Kidney (tissue), 13 donors: ENCODE measurements at regions not wholly inside any gene's neighbourhood (a gene's known extent, or its start where the extent isn't known, plus 50 kb on each side); places are given as distances from the start of the nearest gene placed in this dataset.

ENCODE experiments used
- DNase-seq, 5 donors: peaks; one replicate each; pipeline ENCODE4 v3.0.0-alpha.2; 2013 to 2020
- FAIRE-seq: peaks from 2 replicates; lab custom pipeline; 2012; peaks lifted over from hg19 to GRCh38; lab: Jason Lieb, UNC
- H3K27ac ChIP-seq, 2 donors: one replicate each; pipeline ENCODE4 v1.7.0; 2013; ENCODE audit warnings: low read depth in 2 of 2, low read length in 2 of 2, inconsistent platforms in 1 of 2
- H3K27me3 ChIP-seq: one replicate; pipeline ENCODE4 v1.7.1; 2013; ENCODE audit warnings: low read length, inconsistent platforms; ENCODE audit not compliant: control insufficient read depth, insufficient read depth
- H3K36me3 ChIP-seq, 3 donors: one replicate each; pipeline versions ENCODE4 v1.7.0 to v1.7.1; 2013; ENCODE audit warnings: low read length in 3 of 3, control low read depth in 1 of 3, inconsistent platforms in 1 of 3; ENCODE audit not compliant: insufficient read depth in 3 of 3, control insufficient read depth in 2 of 3
- H3K4me1 ChIP-seq, 3 donors: one replicate each; pipeline versions ENCODE4 v1.7.0 to v1.7.1; 2013; ENCODE audit warnings: low read length in 3 of 3, inconsistent platforms in 1 of 3, low read depth in 1 of 3; ENCODE audit not compliant: control insufficient read depth in 2 of 3, insufficient read depth in 2 of 3
- H3K4me3 ChIP-seq, 3 donors: one replicate each; pipeline versions ENCODE4 v1.7.0 to v1.8.1; 2013; ENCODE audit warnings: low read length in 3 of 3, control low read depth in 1 of 3, inconsistent platforms in 1 of 3
- H3K9ac ChIP-seq, 3 donors: one replicate each; pipeline versions ENCODE4 v1.7.0 to v1.7.1; 2013; ENCODE audit warnings: low read length in 3 of 3, control low read depth in 1 of 3, inconsistent platforms in 1 of 3
- H3K9me3 ChIP-seq, 3 donors: one replicate each; pipeline versions ENCODE4 v1.7.0 to v1.7.1; 2013; ENCODE audit warnings: low read length in 3 of 3, control low read depth in 1 of 3, inconsistent platforms in 1 of 3; ENCODE audit not compliant: control insufficient read depth in 2 of 3, insufficient read depth in 1 of 3
- CTCF ChIP-seq: IDR thresholded peaks from 3 replicates; pipeline ENCODE4 v1.5.1; 2012; ENCODE audit warnings: mild to moderate bottlenecking, moderate library complexity, borderline replicate concordance; ENCODE audit not compliant: insufficient read depth; ENCODE audit errors: extremely low read depth
- intact Hi-C: fragments of 100-400 bp; cut with DNase I; formaldehyde crosslinking; loops from one replicate; pipeline ENCODE4 v1.11.1; 2022
- donor health status: control.
- donor health status: control.
- donor health status: control.
- donor health status: control.
- donor health status: control.
- donor health status: DM: yes; HTN: yes; CAD: no.
- donor health status: Normal renal cell carcinoma (clear cell type).

GRCh38 chr6:6841571-6841970 is 253.1 kb downstream of the LY86 start:
- FAIRE-seq (no peak), DNase-seq (no peak)
- Histone ChIP-seq H3K4me1 (peaks cover 0 to 2% (median 0%) of the 10 kb centered on the region in 3 donors), H3K9me3 (no peaks in the 10 kb centered on the region), H3K27ac (no peak overlapping the region), H3K4me3 (no peak overlapping the region), H3K9ac (no peak overlapping the region), H3K36me3 (no peaks in the 10 kb centered on the region), H3K27me3 (no peaks in the 10 kb centered on the region)
- TF ChIP-seq CTCF: no peak
- intact Hi-C loops: no loop called here

- Histone ChIP-seq H3K36me3 (no peaks in the 10 kb centered on the region), H3K4me1 (peaks cover 0 to 2% (median 0%) of the 10 kb centered on the region in 3 donors), H3K9ac (no peak overlapping the region), H3K9me3 (no peaks in the 10 kb centered on the region), H3K27ac (no peak overlapping the region), H3K4me3 (no peak overlapping the region), H3K27me3 (no peaks in the 10 kb centered on the region)
- DNase-seq (no peak), FAIRE-seq (no peak)
- intact Hi-C loops: no loop called here
- TF ChIP-seq CTCF: no peak
These were observed 253.8 kb downstream of the LY86 start for GRCh38 chr6:6842291-6842690.

- no peak for FAIRE-seq
- no peak for DNase-seq
- intact Hi-C loops: no loop called here
- Histone ChIP-seq H3K9me3 (no peaks in the 10 kb centered on the region), H3K36me3 (no peaks in the 10 kb centered on the region), H3K27me3 (no peaks in the 10 kb centered on the region), H3K9ac (no peak overlapping the region), H3K27ac (no peak overlapping the region), H3K4me3 (no peak overlapping the region), H3K4me1 (no peaks in the 10 kb centered on the region)
- no peak for TF ChIP-seq CTCF
These were observed 254.6 kb downstream of the LY86 start for GRCh38 chr6:6843057-6843627.

DNA sequence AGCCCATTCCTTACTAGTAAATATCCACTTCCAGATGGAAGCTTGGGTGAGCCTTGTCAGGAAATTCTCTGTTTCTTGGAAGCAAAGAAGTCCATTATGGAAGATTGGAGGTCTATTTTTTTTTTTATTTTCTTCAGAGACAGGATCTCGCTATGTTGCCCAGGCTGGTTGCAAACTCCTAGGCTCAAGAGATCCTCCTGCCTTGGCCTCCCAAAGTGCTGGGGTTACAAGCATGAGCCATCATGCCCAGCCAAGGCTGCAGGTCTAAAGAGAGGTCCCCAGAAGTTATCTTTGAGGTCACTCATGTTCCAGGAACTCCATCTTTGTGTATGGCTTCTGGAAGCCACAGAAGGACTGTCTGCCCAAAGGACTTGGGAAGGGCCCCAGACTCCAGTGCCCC is 255.3 kb downstream of the LY86 start:
- H3K9ac ChIP-seq: no peak overlapping the region
- no peaks in the 10 kb centered on the region for H3K27me3 ChIP-seq
- intact Hi-C loops: no loop called here
- no peaks in the 10 kb centered on the region for H3K9me3 ChIP-seq
- no peaks in the 10 kb centered on the region for H3K36me3 ChIP-seq
- DNase-seq: no peak
- H3K27ac ChIP-seq: no peak overlapping the region
- no peak for TF ChIP-seq CTCF
- H3K4me3 ChIP-seq: no peak overlapping the region
- no peaks in the 10 kb centered on the region for H3K4me1 ChIP-seq
- FAIRE-seq: no peak
